Type B pancreatic cell (in vitro differentiated cells): ENCODE measurements at regions not wholly inside any gene's neighbourhood (a gene's known extent, or its start where the extent isn't known, plus 50 kb on each side); places are given as distances from the start of the nearest gene placed in this dataset.
A peak's percentile ranks its signal among the peaks of the same experiment; 100 is the strongest.

Experiments
- DNase-seq: peaks from one replicate; pipeline ENCODE4 v3.0.0; 2021; ENCODE audit warnings: mixed read lengths; ENCODE audit not compliant: unreplicated experiment; ENCODE audit errors: extremely low spot score
- H3K27ac Mint-ChIP-seq: 2 replicates; pipeline ENCODE4 v1.8.0; 2021; ENCODE audit warnings: mild to moderate bottlenecking, mixed read lengths
- H3K27me3 Mint-ChIP-seq: 2 replicates; pipeline ENCODE4 v1.8.0; 2021; ENCODE audit warnings: mixed read lengths
- H3K36me3 Mint-ChIP-seq: 2 replicates; pipeline ENCODE4 v1.8.0; 2021; ENCODE audit warnings: mixed read lengths
- H3K4me1 Mint-ChIP-seq: one replicate; pipeline ENCODE4 v1.8.0; 2021; ENCODE audit warnings: mixed read lengths; ENCODE audit not compliant: unreplicated experiment
- H3K4me3 Mint-ChIP-seq: 2 replicates; pipeline ENCODE4 v1.8.0; 2021; ENCODE audit warnings: mild to moderate bottlenecking, mixed read lengths
- H3K9me3 Mint-ChIP-seq: 2 replicates; pipeline ENCODE4 v1.8.0; 2021; ENCODE audit warnings: mixed read lengths
- TF ChIP-seq, protein P1 (sequence below): fragments of 200-600 bp; sonication (generic); conservative IDR thresholded peaks from 2 replicates; pipeline ENCODE4 v1.5.0; 2021; ENCODE audit warnings: antibody characterized with exemption, mild to moderate bottlenecking

DNA sequence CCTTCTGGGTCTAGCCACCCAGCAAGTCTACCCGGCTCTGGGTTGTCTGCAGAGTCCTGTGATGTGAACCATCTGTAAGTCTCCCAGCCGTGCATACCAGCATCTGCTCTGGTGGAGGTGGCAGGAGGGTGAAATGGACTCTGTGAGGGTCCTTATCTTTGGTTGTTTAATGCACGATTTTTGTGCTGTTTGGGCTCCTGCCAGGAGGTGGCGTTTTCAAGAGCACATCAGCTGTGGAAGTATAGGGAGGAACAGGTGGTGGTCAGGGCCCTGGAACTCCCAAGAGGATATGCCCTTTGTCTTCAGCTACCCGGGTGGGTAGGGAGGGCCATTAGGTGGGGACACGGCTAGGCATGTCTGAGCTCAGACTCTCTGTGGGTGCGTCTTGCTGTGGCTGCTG is 66.5 kb upstream of the ZFP42 start:
- H3K9me3 Mint-ChIP-seq, result peaks cover 17% of the 10 kb centered on the region
- no peak overlapping the region for H3K4me3 Mint-ChIP-seq
- H3K27ac Mint-ChIP-seq, result no peak overlapping the region
- H3K36me3 Mint-ChIP-seq, result no peaks in the 10 kb centered on the region
- no peaks in the 10 kb centered on the region for H3K27me3 Mint-ChIP-seq
- DNase-seq, result no peak
- peaks cover 15% of the 10 kb centered on the region for H3K4me1 Mint-ChIP-seq
- TF ChIP-seq, protein P1, sequence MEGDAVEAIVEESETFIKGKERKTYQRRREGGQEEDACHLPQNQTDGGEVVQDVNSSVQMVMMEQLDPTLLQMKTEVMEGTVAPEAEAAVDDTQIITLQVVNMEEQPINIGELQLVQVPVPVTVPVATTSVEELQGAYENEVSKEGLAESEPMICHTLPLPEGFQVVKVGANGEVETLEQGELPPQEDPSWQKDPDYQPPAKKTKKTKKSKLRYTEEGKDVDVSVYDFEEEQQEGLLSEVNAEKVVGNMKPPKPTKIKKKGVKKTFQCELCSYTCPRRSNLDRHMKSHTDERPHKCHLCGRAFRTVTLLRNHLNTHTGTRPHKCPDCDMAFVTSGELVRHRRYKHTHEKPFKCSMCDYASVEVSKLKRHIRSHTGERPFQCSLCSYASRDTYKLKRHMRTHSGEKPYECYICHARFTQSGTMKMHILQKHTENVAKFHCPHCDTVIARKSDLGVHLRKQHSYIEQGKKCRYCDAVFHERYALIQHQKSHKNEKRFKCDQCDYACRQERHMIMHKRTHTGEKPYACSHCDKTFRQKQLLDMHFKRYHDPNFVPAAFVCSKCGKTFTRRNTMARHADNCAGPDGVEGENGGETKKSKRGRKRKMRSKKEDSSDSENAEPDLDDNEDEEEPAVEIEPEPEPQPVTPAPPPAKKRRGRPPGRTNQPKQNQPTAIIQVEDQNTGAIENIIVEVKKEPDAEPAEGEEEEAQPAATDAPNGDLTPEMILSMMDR, result peak; percentile 53

DNA sequence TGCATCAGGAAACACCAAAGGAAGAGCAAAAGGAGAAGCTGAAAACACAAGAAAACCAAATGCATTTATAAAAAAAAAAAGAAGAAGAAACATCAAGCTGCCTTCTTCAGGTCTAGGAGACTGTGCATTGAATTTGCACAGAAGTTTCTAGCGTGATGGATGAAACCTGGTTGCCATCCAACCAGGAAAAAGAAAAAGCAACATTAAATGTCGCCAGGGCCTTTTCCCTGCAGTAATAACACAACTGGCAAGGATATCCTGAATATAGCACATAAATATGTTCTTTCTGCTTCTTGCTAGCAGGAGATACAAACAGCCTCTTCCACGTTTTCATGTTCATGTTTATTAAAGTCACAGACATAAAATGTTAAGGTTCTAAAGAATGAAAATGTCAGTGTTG is 60.8 kb upstream of the ZFP42 start:
- no peaks in the 10 kb centered on the region for H3K27me3 Mint-ChIP-seq
- no peak for DNase-seq
- H3K27ac Mint-ChIP-seq, result no peak overlapping the region
- H3K4me3 Mint-ChIP-seq, result no peak overlapping the region
- H3K4me1 Mint-ChIP-seq, result peaks cover 19% of the 10 kb centered on the region
- TF ChIP-seq, protein P1, result no peak
- no peaks in the 10 kb centered on the region for H3K9me3 Mint-ChIP-seq
- H3K36me3 Mint-ChIP-seq, result no peaks in the 10 kb centered on the region

DNA sequence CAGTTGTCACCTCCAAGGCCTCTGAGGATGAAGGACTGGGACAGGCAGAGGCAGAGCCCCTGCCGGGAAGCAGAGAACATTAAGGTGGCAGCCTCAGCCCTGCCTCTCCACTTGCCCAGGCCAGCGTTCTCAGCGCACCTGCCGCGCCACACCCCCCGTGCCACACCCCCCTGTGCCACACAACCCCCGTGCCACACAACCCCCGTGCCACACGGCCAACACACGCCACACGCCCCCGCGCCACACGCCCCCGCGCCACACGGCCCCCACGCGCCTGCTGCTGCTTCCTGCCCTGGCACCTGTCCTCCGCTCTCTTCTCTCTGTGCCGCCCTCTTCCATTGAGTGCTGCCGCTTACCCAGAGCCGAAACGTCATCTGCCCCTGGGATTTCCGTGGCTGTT is 58.0 kb upstream of the ZFP42 start:
- H3K9me3 Mint-ChIP-seq, result no peaks in the 10 kb centered on the region
- no peak overlapping the region for H3K27ac Mint-ChIP-seq
- no peak overlapping the region for H3K4me3 Mint-ChIP-seq
- TF ChIP-seq, protein P1, result no peak
- no peaks in the 10 kb centered on the region for H3K27me3 Mint-ChIP-seq
- peaks cover 12% of the 10 kb centered on the region for H3K4me1 Mint-ChIP-seq
- no peak for DNase-seq
- H3K36me3 Mint-ChIP-seq, result no peaks in the 10 kb centered on the region

DNA sequence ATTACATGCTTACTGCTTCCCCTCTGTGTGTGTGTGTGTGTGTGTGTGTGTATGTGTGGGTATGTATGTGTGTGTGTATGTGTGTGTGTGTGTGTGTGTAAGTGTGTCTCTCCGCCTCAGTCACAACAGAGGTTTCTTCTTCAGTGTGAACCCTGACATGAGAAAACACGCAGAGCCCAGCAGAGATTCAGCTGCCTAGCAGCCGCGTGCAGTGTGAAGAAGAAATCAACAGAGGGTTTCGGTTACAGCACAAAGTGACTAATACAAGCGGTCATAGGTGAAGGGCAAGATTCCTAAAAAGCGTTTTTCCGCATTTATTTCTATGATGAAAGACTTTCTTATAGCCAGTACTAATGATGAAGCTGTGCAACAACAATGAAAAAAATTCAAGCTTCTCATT is 55.3 kb upstream of the ZFP42 start:
- H3K9me3 Mint-ChIP-seq, result no peaks in the 10 kb centered on the region
- peak overlapping the region; percentile 35 for H3K27ac Mint-ChIP-seq
- H3K4me3 Mint-ChIP-seq, result no peak overlapping the region
- peaks cover 5% of the 10 kb centered on the region for H3K4me1 Mint-ChIP-seq
- H3K36me3 Mint-ChIP-seq, result no peaks in the 10 kb centered on the region
- no peaks in the 10 kb centered on the region for H3K27me3 Mint-ChIP-seq
- TF ChIP-seq, protein P1, result no peak
- no peak for DNase-seq

DNA sequence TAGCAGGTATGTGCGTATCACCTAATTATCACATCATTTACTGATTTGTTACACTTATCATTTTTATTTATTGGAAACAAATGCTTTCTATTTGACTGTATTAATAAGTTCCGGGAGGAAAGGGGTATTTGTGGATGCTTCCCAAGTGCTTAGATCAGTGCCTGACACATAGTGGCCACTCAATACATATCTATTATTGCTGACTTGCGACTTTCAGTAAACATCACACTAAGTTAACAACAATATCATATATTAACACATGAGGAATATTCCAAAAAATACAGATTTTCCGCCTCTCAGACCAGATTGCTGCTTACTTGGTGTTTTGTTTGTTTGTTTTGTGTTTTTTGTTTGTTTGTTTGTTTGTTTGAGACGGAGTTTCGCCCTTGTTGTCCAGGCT is 52.6 kb upstream of the ZFP42 start:
- TF ChIP-seq, protein P1, result no peak
- Mint-ChIP-seq H3K27ac (no peak overlapping the region), H3K27me3 (no peaks in the 10 kb centered on the region), H3K36me3 (no peaks in the 10 kb centered on the region), H3K4me3 (no peak overlapping the region), H3K9me3 (no peaks in the 10 kb centered on the region), H3K4me1 (peaks cover 5% of the 10 kb centered on the region)
- DNase-seq, result no peak

DNA sequence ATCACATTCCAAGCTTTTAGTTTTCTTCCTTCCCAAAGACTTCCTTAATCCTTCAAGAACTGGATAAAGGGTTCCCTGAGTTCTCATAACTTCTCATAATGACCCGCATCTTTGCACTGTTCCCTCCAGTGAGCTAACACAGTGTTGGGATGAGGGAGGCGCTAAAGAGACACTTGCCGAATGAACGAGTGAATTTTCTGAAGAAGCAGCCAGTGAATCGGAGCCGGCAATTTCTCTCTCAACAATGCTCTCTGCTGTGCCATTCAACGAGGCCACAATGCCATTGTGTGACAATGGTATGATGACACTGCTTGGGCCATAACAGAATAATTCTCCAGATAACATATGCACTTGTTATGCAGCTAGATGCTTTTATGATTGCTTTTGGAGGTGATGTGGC is 51.4 kb upstream of the ZFP42 start:
- no peak overlapping the region for H3K4me3 Mint-ChIP-seq
- no peaks in the 10 kb centered on the region for H3K9me3 Mint-ChIP-seq

More for the DNA sequence above, 51.4 kb upstream of the ZFP42 start:
- TF ChIP-seq, protein P1, result no peak
- no peaks in the 10 kb centered on the region for H3K36me3 Mint-ChIP-seq
- no peak for DNase-seq
- H3K27me3 Mint-ChIP-seq, result no peaks in the 10 kb centered on the region
- peaks cover 5% of the 10 kb centered on the region for H3K4me1 Mint-ChIP-seq
- no peak overlapping the region for H3K27ac Mint-ChIP-seq
